ENCODE measurements at regions not wholly inside any gene's neighbourhood (a gene's known extent, or its start where the extent isn't known, plus 50 kb on each side); places are given as distances from the start of the nearest gene placed in this dataset.

- 25 to 32% (median 27%) methylated on average over 11 of the region's 11 CpGs for WGBS, 3 donors
- ATAC-seq (no peak), DNase-seq (no peak)
- Histone ChIP-seq H3K27me3 (ENCODE audit: insufficient read depth in 3 of 3, low read length in 2 of 3) (peaks cover 0 to 15% (median 2%) of the 10 kb centered on the region in 3 donors), H3K27ac (no peak overlapping the region), H3K9me3 (no peaks in the 10 kb centered on the region), H3K4me1 (no peaks in the 10 kb centered on the region), H3K36me3 (ENCODE audit: insufficient read depth in 1 of 2, low read depth in 1 of 2) (no peaks in the 10 kb centered on the region), H3K4me3 (no peak overlapping the region)
- intact Hi-C loops (cut with DNase I): no loop called here
- no peak for TF ChIP-seq CTCF (IDR thresholded peaks at IDR 0.05)
Observed at GRCh38 chr11:116062490-116063171, 558.4 kb upstream of the CADM1 start.

DNA sequence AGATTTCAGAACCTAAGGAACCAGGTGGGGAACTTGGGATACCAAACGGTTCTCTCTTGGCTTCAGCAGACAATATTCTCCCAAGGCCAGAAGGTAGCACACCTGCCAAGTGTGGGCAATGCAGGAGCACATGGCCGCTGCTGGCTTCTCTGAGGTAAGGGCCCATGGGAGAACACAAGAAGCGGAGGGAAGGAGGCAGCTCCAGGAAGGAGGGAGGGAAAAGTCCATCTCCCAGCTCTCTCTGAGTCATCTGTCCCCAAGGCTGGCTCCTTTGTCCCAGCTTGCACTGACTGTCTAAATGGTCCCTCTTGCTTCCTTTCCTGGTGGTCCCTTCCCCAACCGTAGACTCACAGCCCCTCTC is 557.9 kb upstream of the CADM1 start:
- 52 to 76% (median 69%) methylated on average over 4 of the region's 4 CpGs for WGBS, 3 donors
- DNase-seq (no peak), ATAC-seq (no peak)
- Histone ChIP-seq H3K9me3 (no peaks in the 10 kb centered on the region), H3K36me3 (ENCODE audit: insufficient read depth in 1 of 2, low read depth in 1 of 2) (no peaks in the 10 kb centered on the region), H3K4me1 (no peaks in the 10 kb centered on the region), H3K27ac (no peak overlapping the region), H3K27me3 (ENCODE audit: insufficient read depth in 3 of 3, low read length in 2 of 3) (peaks cover 0 to 15% (median 2%) of the 10 kb centered on the region in 3 donors), H3K4me3 (no peak overlapping the region)
- no peak for TF ChIP-seq CTCF (IDR thresholded peaks at IDR 0.05)
- intact Hi-C loops (cut with DNase I): no loop called here

DNA sequence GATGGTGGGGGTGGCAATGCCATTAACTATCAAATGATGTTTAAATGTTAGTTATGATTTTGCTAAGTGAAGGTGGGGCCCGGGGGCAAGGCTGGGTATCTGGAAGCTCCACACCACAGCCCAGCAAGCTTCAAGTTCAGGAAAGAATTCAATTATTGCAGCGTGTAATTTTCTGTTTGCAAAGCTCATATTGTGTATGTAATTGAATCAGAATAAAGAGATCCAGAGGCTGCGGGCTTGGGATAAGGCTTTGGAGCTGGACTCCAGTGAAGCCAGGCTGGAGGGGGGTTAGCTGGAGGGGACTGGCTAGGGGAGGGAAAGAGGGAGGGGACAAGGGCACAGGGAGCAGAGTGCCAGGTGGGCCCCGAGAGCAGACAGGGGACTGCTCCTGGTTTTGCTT is 557.1 kb upstream of the CADM1 start:
- intact Hi-C loops (cut with DNase I): no loop called here
- 40 to 56% (median 55%) methylated on average over 4 of the region's 4 CpGs for WGBS, 3 donors
- TF ChIP-seq CTCF (IDR thresholded peaks at IDR 0.05): no peak
- Histone ChIP-seq H3K4me3 (no peak overlapping the region), H3K9me3 (no peaks in the 10 kb centered on the region), H3K4me1 (no peaks in the 10 kb centered on the region), H3K27ac (no peak overlapping the region), H3K27me3 (ENCODE audit: insufficient read depth in 3 of 3, low read length in 2 of 3) (peaks cover under 1 to 13% (median 2%) of the 10 kb centered on the region in 3 donors), H3K36me3 (ENCODE audit: insufficient read depth in 1 of 2, low read depth in 1 of 2) (no peaks in the 10 kb centered on the region)
- DNase-seq (no peak), ATAC-seq (no peak)

DNA sequence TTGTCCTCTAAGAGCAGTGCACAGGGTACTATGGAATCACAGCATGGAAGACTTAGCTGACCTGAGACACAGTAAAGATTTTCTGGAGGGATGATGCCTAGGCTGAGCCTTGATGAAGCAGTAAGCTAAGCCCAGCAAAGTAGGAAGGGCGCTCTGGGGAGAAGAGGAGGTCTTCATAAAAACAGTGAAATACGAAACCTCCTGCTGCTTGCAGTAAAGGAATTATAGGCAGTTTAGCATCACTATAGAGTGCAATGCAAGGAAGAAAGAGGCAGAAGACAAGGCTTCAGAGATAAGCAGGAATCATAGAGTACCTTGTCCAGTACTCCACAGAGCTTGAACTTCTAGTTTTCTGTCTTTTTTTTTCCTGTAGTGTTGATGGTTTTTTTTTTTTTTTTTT is 555.7 kb upstream of the CADM1 start:
- DNase-seq: no peak
- H3K9me3 ChIP-seq: no peaks in the 10 kb centered on the region
- no peak overlapping the region for H3K4me3 ChIP-seq
- TF ChIP-seq CTCF (IDR thresholded peaks at IDR 0.05): no peak
- H3K27me3 ChIP-seq (ENCODE audit: insufficient read depth in 3 of 3, low read length in 2 of 3): peaks cover 2 to 12% (median 3%) of the 10 kb centered on the region in 3 donors
- H3K27ac ChIP-seq: no peak overlapping the region
- 56 to 75% (median 61%) methylated on average over 2 of the region's 2 CpGs for WGBS, 3 donors
- intact Hi-C loops (cut with DNase I): no loop called here
- no peaks in the 10 kb centered on the region for H3K36me3 ChIP-seq (ENCODE audit: insufficient read depth in 1 of 2, low read depth in 1 of 2)
- no peaks in the 10 kb centered on the region for H3K4me1 ChIP-seq
- ATAC-seq: no peak

DNA sequence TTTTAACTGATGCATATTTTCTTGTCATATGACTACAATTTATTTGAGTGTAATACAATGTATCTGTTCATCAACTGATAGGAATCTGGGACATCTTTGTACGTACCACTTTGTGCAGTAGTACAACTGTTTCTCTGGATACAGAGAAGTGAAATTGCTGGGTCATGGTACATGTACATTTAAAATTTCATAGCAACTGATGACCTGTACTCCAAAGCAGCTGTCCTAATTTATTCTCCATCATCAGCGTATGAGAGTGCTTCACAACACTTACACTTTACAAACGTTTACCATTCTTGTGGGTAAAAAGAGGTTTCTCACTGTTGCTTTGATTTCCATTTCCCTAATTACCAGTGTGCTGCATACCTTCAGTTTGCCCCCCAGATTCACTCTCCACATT is 552.8 kb upstream of the CADM1 start:
- H3K9me3 ChIP-seq: no peaks in the 10 kb centered on the region
- intact Hi-C loops (cut with DNase I): no loop called here
- no peak for DNase-seq
- no peak for ATAC-seq
- no peaks in the 10 kb centered on the region for H3K36me3 ChIP-seq (ENCODE audit: insufficient read depth in 1 of 2, low read depth in 1 of 2)
- no peak for TF ChIP-seq CTCF (IDR thresholded peaks at IDR 0.05)
- WGBS, 3 donors: 54 to 71% (median 60%) methylated on average over 3 of the region's 3 CpGs
- H3K27me3 ChIP-seq (ENCODE audit: insufficient read depth in 3 of 3, low read length in 2 of 3): peaks cover 6 to 12% (median 10%) of the 10 kb centered on the region in 3 donors
- no peak overlapping the region for H3K27ac ChIP-seq
- H3K4me3 ChIP-seq: no peak overlapping the region
- no peaks in the 10 kb centered on the region for H3K4me1 ChIP-seq
